ENCODE measurements at regions not wholly inside any gene's neighbourhood (a gene's known extent, or its start where the extent isn't known, plus 50 kb on each side); places are given as distances from the start of the nearest gene placed in this dataset.

DNA sequence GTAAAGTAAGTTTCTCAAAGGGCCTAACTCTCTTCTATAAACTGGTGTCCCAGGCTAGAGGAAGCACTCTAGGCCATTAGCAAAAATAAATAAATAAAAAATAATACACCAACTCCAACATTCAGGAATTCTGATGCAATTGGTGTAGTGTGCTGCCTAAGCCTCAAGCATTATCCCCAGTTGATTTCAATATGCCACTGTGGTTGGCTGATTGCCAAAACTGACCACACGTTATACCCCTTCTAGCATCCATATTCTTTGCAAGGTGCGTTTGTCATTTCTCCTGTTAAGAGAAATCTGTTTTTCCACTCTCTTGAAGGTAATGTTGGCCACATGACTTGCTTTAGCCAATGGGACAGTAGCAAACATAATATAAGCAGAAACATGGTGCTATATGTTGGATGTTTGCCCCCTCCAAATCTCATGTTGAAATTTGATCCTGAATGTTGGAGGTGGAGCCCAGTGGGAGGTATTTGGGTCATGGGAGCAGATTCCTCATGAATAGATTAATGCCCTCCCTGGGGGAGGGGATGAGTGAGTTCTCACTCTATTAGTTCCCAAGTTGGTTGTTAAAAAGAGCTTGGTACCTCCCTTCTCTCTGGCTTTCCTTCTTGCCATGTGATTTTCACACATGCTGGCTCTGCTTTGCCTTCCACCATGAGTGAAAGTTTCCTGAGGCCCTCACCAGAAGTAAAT is 71.9 kb upstream of the PLCB4 start:
- no peak for TF ChIP-seq FOXJ3 (CRISPR knock-in tag; IDR thresholded peaks at IDR 0.05; ENCODE audit: borderline replicate concordance)
- TF ChIP-seq, protein P1, sequence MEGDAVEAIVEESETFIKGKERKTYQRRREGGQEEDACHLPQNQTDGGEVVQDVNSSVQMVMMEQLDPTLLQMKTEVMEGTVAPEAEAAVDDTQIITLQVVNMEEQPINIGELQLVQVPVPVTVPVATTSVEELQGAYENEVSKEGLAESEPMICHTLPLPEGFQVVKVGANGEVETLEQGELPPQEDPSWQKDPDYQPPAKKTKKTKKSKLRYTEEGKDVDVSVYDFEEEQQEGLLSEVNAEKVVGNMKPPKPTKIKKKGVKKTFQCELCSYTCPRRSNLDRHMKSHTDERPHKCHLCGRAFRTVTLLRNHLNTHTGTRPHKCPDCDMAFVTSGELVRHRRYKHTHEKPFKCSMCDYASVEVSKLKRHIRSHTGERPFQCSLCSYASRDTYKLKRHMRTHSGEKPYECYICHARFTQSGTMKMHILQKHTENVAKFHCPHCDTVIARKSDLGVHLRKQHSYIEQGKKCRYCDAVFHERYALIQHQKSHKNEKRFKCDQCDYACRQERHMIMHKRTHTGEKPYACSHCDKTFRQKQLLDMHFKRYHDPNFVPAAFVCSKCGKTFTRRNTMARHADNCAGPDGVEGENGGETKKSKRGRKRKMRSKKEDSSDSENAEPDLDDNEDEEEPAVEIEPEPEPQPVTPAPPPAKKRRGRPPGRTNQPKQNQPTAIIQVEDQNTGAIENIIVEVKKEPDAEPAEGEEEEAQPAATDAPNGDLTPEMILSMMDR (IDR thresholded peaks at IDR 0.05), result no peak

Data from WTC11 (cell line).